GM06990 (cell line): ENCODE measurements at regions not wholly inside any gene's neighbourhood (a gene's known extent, or its start where the extent isn't known, plus 50 kb on each side); places are given as distances from the start of the nearest gene placed in this dataset.

Experiments
- DNase-seq: peaks from one replicate; pipeline ENCODE4 v3.0.0-alpha.2; 2011; ENCODE audit not compliant: insufficient read length; ENCODE audit errors: extremely low read depth
- H3K27me3 ChIP-seq: replicated peaks from 2 replicates; pipeline ENCODE4 v1.6.0; 2011; ENCODE audit warnings: low read length; ENCODE audit not compliant: control insufficient read depth, insufficient read depth
- H3K36me3 ChIP-seq: 2 replicates; pipeline ENCODE4 v1.5.1; 2011; ENCODE audit warnings: low read length; ENCODE audit not compliant: control insufficient read depth, insufficient read depth
- H3K4me3 ChIP-seq: replicated peaks from 2 replicates; pipeline ENCODE4 v1.5.1; 2011; ENCODE audit warnings: low read depth, mild to moderate bottlenecking, control low read depth, low read length
- TF ChIP-seq, protein P1 (sequence below): IDR thresholded peaks from 2 replicates; pipeline ENCODE4 v1.5.1; 2011; ENCODE audit warnings: low read length, control low read depth, mild to moderate bottlenecking, inconsistent platforms; ENCODE audit not compliant: insufficient read depth, poor library complexity, severe bottlenecking

DNA sequence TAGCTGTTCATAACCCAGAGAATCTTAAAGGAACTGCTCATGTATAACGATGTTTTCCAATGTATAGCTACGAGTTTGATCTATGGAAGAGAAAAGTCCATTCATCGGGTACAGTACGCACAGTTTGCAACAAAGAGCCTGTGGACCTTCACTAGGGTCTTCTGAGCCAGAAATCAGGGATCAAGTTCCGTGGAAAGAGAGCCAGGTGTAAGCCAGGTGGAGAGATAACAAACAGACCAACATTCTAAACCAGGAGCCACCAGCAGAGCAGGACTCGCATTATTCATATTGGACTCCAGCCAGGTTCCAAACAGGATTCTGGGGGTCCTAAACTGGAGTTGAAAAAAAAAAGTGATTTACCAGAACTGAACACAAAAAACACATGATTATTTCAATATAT is 505.4 kb upstream of the C16orf82 start:
- Histone ChIP-seq H3K36me3 (no peaks in the 10 kb centered on the region), H3K27me3 (no peaks in the 10 kb centered on the region), H3K4me3 (no peak overlapping the region)
- DNase-seq: no peak
- TF ChIP-seq, protein P1, sequence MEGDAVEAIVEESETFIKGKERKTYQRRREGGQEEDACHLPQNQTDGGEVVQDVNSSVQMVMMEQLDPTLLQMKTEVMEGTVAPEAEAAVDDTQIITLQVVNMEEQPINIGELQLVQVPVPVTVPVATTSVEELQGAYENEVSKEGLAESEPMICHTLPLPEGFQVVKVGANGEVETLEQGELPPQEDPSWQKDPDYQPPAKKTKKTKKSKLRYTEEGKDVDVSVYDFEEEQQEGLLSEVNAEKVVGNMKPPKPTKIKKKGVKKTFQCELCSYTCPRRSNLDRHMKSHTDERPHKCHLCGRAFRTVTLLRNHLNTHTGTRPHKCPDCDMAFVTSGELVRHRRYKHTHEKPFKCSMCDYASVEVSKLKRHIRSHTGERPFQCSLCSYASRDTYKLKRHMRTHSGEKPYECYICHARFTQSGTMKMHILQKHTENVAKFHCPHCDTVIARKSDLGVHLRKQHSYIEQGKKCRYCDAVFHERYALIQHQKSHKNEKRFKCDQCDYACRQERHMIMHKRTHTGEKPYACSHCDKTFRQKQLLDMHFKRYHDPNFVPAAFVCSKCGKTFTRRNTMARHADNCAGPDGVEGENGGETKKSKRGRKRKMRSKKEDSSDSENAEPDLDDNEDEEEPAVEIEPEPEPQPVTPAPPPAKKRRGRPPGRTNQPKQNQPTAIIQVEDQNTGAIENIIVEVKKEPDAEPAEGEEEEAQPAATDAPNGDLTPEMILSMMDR: no peak

DNA sequence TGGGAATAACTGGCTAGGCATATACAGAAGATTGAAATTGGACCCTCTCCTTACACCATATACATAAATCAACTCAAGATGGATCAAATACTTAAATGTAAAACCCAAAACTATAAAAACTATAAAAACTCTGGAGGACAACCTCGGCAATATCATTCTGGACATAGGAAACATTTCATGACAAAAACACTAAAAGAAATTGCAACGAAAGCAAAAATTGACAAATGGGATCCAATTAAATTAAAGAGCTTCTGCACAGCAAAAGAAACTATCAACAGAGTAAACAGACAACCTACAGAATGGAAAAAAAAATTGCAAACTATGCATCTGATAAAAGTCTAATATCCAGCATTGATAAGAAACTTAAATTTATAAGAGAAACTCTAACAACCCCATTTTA is 503.7 kb upstream of the C16orf82 start:
- TF ChIP-seq, protein P1: no peak
- Histone ChIP-seq H3K27me3 (no peaks in the 10 kb centered on the region), H3K36me3 (no peaks in the 10 kb centered on the region), H3K4me3 (no peak overlapping the region)
- no peak for DNase-seq

DNA sequence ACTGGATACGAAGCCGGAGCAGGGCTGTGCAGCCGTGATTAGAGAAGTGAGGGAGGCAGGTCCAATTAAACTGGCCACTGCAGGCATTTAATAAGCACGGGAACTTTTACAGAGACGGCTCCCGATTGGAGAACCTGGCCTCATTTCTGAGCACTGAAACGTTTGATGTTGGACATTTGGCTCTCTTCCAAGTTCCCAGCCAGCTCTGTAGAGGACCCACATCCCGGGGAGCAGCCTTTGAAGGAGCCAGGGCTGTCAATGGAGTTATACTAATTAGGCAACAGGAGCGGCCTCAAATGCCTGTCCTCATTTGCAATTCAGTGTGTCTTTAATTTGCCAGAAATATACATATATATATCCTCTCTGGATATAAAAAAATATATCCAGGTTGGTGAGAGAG is 499.4 kb upstream of the C16orf82 start:
- TF ChIP-seq, protein P1: no peak
- Histone ChIP-seq H3K4me3 (no peak overlapping the region), H3K36me3 (no peaks in the 10 kb centered on the region), H3K27me3 (no peaks in the 10 kb centered on the region; the same call in 1 of the 2 replicates)
- DNase-seq: no peak

DNA sequence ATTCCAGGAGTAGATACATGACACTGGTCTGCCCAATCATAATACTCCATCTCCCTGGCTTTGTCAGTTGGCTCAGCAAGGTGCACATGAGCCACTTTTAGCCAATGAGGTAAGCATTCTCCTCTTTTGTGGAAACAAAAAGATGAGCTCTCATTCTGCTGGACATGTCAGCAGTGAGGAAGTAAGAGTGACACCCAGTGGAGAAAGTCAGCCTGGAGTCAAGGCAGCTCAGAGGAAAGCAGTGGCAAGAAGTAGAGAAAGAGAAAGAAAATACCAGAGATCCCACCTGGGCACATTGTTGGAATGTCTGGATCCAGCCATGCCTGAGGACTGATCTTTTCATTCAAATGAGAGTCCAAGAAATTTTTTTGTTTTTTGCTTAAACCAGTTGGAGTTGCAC is 496.9 kb upstream of the C16orf82 start:
- no peak for DNase-seq
- TF ChIP-seq, protein P1: peak; percentile 47
- no peaks in the 10 kb centered on the region; the same call in 1 of the 2 replicates for H3K27me3 ChIP-seq
- H3K36me3 ChIP-seq: no peaks in the 10 kb centered on the region
- no peak overlapping the region for H3K4me3 ChIP-seq

DNA sequence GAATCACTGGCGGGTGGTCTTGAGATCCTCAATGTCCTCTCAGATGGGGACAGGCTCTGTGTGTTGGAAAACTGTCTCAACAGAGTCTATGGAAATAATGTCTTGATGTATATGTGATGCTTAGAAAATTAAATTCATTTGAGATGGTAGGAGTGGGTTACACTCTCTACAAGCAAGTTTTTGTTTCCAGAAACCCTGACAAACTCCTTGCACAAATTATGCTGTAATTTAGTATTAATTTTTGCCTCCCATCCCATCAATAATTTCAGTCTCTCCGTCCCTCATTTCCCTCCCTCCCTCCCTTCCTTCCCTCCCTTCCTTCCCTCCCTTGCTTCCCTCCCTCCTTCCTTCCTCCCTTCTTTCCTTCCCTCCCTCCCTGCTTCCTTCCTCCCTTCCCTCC is 488.0 kb upstream of the C16orf82 start:
- no peaks in the 10 kb centered on the region for H3K27me3 ChIP-seq
- no peaks in the 10 kb centered on the region for H3K36me3 ChIP-seq
- TF ChIP-seq, protein P1: no peak
- H3K4me3 ChIP-seq: no peak overlapping the region
- DNase-seq: no peak

DNA sequence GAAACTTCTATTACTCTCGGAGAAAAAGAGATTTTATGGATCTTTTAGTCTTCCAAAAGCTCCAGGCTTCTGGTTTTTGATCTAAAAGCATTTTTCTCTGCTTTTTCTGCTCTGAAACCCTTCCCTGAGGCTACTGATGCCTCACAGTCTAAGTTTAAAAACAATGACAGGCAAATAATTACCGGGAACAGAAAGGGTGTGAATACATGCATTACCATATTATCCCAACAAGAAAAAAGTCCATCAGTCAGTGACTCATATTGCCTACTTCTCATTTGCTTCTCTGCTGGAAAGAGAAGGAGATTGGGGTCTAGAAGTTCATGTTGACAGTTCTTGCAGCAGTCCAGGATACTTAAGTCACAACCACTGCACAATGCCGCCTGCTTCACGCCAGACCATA is 482.9 kb upstream of the C16orf82 start:
- TF ChIP-seq, protein P1: no peak
- no peak for DNase-seq
- H3K27me3 ChIP-seq: no peaks in the 10 kb centered on the region
- no peak overlapping the region for H3K4me3 ChIP-seq
- H3K36me3 ChIP-seq: no peaks in the 10 kb centered on the region
